Superior temporal gyrus (tissue), 1 donor: ENCODE measurements at regions not wholly inside any gene's neighbourhood (a gene's known extent, or its start where the extent isn't known, plus 50 kb on each side); places are given as distances from the start of the nearest gene placed in this dataset.
"Not testable (repeated sequence)": the region's sequence is repeated elsewhere in the genome, so short reads cannot be mapped to it uniquely, and the experiment has no call there.

Experiments
- DNase-seq: peaks from one replicate; pipeline ENCODE4 v3.0.0-alpha.2; 2016; ENCODE audit errors: extremely low spot score

DNA sequence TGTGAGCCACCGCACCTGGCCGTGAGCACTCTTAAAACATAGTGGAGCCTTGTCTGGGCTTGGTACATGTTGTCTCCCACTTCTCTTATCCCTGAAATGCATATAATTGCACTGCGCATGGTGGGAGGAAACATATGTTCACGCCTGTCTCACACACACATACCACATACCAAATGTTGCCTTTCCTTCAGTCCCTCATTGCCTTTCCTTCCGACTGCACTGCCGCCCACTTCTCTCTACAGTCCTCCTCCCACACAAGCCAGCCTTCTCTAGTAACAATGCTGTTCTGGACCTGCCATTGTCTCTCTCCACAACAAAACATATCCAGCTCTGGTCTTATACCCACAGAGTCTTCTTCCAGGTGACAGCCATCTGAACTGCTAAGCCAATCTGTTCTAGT, 88.3 kb upstream of the PTHLH start:
- no peak for DNase-seq

GRCh38 chr12:28063355-28063880, 90.9 kb upstream of the PTHLH start:
- no peak for DNase-seq

DNA sequence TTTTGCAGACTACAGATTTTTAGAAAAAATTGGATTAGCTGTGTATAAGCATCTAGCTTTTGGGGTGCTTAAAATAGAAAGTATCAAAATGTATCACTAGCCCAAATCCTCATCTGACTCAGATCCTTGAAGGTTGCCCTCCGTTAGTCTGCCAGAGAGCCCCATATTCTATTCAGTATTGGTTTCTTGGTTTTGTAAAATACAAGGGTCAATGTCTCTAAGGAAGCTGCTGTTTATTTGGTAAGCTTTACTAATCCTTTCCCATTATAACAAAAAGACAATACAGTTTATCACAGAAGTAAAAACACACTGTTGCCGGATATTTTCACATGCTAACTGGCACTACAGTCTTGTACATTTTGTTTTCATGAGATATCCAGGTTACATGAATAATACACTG, 92.8 kb upstream of the PTHLH start:
- no peak for DNase-seq

- no peak for DNase-seq
These were observed 93.5 kb upstream of the PTHLH start for GRCh38 chr12:28065889-28066630.

DNA sequence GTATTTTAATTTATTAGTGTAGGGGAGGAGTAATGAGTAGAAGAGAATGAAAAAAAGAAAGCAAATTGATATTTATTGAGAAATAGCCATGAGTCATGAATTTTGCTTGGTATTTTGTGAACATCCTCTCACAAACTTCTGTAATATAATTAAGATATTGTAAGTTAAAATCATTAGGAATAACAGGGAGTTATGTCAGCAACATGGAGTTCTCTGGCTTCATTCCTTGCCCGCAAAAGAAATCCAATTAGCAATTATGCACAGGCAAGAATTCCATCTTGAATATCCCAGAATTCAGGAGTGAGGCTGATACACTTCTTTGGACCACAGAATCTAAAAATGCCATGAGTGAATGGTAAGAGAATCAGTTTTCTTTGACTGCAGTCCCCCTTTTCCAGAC, 94.3 kb upstream of the PTHLH start:
- no peak for DNase-seq

DNA sequence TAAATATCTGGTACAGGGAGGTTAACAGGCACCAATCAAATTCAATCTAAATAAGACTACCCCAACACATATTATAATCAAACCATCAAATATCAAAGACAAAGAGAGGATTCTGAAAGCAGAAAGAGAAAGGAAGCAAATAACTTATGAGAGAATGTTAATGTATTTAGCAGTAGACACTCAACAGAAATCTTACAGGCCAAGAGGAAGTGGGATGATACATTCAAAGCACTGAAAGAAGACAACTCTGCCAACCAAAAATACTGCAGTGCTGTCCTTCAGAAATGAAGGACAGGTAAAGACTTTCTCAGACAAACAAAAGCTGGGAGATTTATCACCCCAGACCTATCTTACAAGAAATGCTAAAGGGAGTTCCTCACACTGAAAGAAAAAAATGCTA, 95.9 kb upstream of the PTHLH start:
- no peak for DNase-seq

- no peak for DNase-seq
These were observed 107.0 kb upstream of the PTHLH start for GRCh38 chr12:28079539-28079938.

GRCh38 chr12:28082096-28082495, 108.2 kb upstream of the CCDC91 start:
- no peak for DNase-seq

DNA sequence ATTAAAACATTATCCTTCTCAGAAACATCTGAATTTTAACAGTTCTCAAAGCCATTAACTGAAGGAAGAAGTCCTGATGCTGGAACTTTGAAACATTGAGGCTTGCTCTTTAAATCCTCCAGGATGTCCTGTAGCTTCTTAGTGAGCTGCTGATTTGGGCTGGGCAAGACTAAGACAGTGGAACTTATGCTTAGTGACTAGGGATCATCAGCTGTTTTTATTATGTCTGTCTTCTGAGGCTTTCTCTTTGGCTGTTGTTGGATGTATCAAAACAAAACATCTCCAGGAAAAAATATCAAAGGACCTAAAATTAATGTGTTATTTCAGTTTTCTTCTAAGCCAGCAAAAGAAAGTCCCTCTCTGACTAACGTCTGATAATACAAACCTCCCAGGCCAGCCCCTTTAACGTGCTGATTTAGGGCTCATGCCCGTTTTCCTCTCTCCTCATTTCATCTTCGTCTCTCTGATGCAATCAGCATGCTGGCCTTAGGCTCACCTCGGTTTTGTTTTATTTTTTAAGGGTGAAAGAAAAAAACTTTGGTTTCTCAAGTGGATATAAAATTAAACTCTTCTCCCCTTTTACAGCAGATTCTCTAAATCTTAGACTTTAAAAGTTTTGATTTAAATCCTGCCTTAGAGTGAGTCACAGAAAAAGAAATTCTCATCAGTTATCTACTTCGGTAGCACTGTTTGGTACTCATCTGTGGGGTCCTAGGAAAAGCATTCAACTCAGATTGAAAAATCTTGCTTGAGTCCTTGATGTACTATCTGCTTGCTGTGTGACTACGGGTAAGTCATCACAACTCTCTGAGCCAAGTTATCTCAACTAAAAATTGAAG, 106.2 kb upstream of the CCDC91 start:
- DNase-seq: no peak

DNA sequence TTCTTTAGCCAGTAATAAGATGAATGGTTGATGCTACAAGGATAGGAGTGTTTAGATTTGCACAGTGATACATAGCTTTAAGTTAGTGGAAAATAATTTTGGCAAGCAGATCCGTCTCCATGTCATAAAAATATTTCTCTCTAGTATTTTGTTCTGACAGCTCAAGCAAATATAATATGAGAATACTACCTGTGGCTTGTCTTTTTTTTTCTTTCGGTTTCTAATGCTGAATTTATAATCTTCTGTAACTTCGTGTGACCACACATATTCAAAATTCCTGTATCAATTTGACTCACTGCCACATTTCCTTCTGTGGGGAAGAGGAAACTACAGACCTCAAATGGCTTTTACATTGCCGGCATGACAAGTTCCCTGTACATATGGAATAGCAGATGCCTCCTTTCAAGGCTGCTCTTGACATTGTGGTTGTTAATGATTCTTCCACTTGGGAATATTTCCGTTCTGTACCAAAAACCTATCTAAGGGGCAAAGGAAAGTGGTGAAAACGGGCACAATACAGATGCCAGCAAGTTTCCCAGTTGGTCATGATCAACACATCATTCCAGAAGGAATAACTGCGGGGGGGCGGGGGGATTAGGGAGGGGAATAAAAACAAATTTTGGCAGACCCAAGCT, 103.6 kb upstream of the CCDC91 start:
- no peak for DNase-seq

DNA sequence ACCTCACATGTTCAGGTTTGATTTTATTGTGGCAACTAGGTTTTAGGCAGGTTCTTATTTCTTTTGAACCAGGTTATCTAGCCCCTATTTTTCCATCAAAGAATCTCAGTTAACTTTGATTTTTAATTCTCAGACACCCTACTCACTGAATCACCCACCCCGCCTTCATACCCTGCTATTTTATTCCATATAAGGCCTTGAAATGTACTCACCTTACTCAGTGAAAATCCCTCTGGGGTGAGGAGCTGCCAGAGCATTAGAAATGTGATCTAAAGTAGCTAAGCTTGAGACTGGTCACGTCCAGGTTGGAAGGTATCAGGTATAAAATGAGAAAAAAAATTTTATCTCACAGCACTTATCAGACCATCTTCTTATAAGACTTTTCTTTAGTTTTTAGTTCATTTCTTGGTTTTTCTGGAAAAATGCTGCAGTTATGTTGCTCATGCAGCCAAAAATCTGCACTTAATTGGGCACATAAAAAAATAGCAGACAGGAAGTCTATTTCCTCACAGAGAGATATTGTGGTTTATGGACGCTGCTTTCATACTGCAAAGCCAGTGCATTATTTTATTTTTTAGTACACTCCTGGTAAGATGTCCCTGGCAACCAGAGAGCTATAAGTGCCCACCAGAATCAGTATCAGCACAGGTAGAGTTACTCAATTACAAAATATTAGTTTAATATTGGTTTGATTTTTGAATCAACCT, 101.5 kb upstream of the CCDC91 start:
- DNase-seq: no peak

GRCh38 chr12:28089338-28089737, 100.9 kb upstream of the CCDC91 start:
- no peak for DNase-seq

- no peak for DNase-seq
These were observed 99.4 kb upstream of the CCDC91 start for GRCh38 chr12:28090835-28091234.

DNA sequence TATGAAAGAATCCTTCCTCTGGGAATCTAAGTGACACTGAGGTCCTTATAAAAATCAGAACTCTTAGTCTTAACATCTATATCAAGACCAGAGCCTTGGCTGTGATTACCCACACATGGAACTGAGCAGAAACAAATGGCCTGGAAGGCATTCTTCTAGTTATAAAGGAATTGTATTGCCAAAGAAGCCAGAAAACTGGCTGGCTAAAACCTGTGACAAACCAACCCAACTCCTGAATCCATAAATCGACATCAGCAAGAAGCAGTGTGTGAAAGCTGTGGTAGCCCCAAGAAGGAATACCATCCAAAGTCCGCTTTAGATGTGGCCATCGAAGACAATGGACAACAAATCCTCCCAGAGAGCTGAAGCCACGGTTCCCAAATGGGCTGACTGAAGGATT, 97.9 kb upstream of the CCDC91 start:
- DNase-seq: no peak

- DNase-seq: no peak
These were observed 93.6 kb upstream of the CCDC91 start for GRCh38 chr12:28096649-28097048.

GRCh38 chr12:28097221-28097620, 93.0 kb upstream of the CCDC91 start:
- DNase-seq: no peak

DNA sequence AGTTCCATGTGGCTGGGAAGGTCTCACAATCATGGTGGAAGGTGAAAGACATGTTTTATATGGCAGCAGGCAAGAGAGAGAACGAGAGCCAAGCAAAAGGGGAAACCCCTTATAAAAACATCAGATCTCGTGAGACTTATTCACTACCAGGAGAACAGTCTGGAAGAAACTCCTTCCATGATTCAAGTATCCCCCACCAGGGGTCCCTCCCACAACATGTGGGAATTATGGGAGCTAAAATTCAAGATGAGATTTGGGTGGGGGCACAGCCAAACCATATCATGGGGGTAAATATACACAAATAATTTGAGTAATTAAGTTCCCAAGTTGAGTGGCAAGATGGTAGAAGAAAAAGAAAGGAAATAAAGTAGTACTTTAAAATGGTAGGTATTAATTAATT, 91.0 kb upstream of the CCDC91 start:
- not testable (repeated sequence) for DNase-seq

GRCh38 chr12:28099871-28100270, 90.4 kb upstream of the CCDC91 start:
- DNase-seq: no peak

GRCh38 chr12:28100717-28101116, 89.5 kb upstream of the CCDC91 start:
- no peak for DNase-seq

GRCh38 chr12:28104316-28104715, 85.9 kb upstream of the CCDC91 start:
- DNase-seq: no peak

DNA sequence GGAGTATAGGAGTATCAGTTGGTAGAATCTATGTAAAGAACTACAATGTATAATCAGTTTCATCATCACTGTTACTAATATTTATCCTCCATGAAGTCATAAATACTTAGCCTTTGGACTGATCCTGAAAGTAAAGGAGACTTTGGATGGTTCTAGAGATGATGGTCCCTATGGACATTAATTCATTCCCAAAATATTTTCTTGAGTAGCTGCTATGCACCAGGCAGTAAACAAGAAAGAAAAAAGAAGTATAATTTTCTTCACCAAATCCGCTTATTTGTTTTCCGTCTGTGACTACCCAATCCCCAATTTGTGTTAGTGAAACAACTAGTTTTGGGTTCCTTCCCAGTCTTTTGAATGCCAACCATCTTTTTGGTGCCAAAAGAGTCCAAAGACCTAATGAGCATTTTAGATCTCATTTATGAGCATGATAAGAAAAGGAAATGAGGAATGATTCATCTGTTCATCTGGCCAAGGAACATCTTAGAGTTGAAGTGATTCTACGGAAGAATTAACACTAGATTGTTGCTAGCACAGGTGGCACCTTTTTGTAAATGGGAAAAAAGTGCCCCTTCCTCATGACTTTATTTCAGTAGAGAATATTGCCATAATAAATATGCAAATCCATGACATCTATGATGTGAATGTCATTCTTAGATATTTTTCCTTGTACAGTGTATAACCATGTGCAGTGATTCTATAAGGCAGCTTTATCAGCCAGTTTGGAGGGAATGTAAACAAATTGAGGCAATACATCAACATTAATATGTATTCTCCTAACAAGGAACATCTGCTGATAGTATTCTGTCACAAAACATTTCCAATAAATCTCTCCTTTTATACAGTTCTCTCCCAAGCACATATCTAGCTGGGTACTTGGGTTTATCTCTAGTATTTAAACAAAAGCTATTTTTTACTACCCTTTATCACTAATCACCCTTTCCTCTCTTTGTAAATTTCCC, 85.1 kb upstream of the CCDC91 start:
- DNase-seq: peak; percentile 15
